ENCODE measurements at regions not wholly inside any gene's neighbourhood (a gene's known extent, or its start where the extent isn't known, plus 50 kb on each side); places are given as distances from the start of the nearest gene placed in this dataset.

- no peak overlapping the region for H3K4me3 ChIP-seq (ENCODE audit: low read depth, low read length)
- TF ChIP-seq CTCF (conservative IDR thresholded peaks at IDR 0.05; ENCODE audit: low read depth, low read length): no peak
- no peak for DNase-seq (ENCODE audit: low read depth)
Measured at GRCh38 chr16:13805951-13806350, 114.0 kb upstream of the ERCC4 start.

- no peak for DNase-seq (ENCODE audit: low read depth)
- no peak for TF ChIP-seq CTCF (conservative IDR thresholded peaks at IDR 0.05; ENCODE audit: low read depth, low read length)
- no peak overlapping the region for H3K4me3 ChIP-seq (ENCODE audit: low read depth, low read length)
Measured at GRCh38 chr16:13806671-13807070, 113.3 kb upstream of the ERCC4 start.

GRCh38 chr16:13808102-13808501 is 111.9 kb upstream of the ERCC4 start:
- H3K4me3 ChIP-seq (ENCODE audit: low read depth, low read length): no peak overlapping the region
- no peak for TF ChIP-seq CTCF (conservative IDR thresholded peaks at IDR 0.05; ENCODE audit: low read depth, low read length)

GRCh38 chr16:13809765-13810164 is 110.2 kb upstream of the ERCC4 start:
- no peak for DNase-seq (ENCODE audit: low read depth)
- no peak overlapping the region for H3K4me3 ChIP-seq (ENCODE audit: low read depth, low read length)
- TF ChIP-seq CTCF (conservative IDR thresholded peaks at IDR 0.05; ENCODE audit: low read depth, low read length): no peak

More at GRCh38 chr16:13808102-13808501, 111.9 kb upstream of the ERCC4 start:
- no peak for DNase-seq (ENCODE audit: low read depth)

- no peak overlapping the region for H3K4me3 ChIP-seq (ENCODE audit: low read depth, low read length)
- no peak for TF ChIP-seq CTCF (conservative IDR thresholded peaks at IDR 0.05; ENCODE audit: low read depth, low read length)
- no peak for DNase-seq (ENCODE audit: low read depth)
Measured at GRCh38 chr16:13811834-13812233, 108.1 kb upstream of the ERCC4 start.

GRCh38 chr16:13816701-13817100 is 103.3 kb upstream of the ERCC4 start:
- no peak overlapping the region for H3K4me3 ChIP-seq (ENCODE audit: low read depth, low read length)
- no peak for DNase-seq (ENCODE audit: low read depth)
- no peak for TF ChIP-seq CTCF (conservative IDR thresholded peaks at IDR 0.05; ENCODE audit: low read depth, low read length)

GRCh38 chr16:13823501-13823900 is 96.5 kb upstream of the ERCC4 start:
- H3K4me3 ChIP-seq (ENCODE audit: low read depth, low read length): no peak overlapping the region
- DNase-seq (ENCODE audit: low read depth): no peak
- TF ChIP-seq CTCF (conservative IDR thresholded peaks at IDR 0.05; ENCODE audit: low read depth, low read length): no peak

Measured in choroid plexus epithelial cell (primary cell).